HL-60 (cell line): ENCODE measurements at regions not wholly inside any gene's neighbourhood (a gene's known extent, or its start where the extent isn't known, plus 50 kb on each side); places are given as distances from the start of the nearest gene placed in this dataset.

Experiments
- GABPA ChIP-seq: IDR thresholded peaks from 2 replicates; pipeline ENCODE4 v1.6.1; 2012; ENCODE audit warnings: low read depth
- POLR2AphosphoS5 ChIP-seq: IDR thresholded peaks from 2 replicates; pipeline ENCODE4 v1.6.1; 2012; ENCODE audit warnings: low read depth
- TF ChIP-seq, protein P1 (sequence below): IDR thresholded peaks from one replicate; pipeline ENCODE4 v1.5.1; 2011; ENCODE audit warnings: low read length, control low read depth, inconsistent platforms; ENCODE audit not compliant: insufficient read depth
- TF ChIP-seq, protein P2 (sequence below): IDR thresholded peaks from 2 replicates; pipeline ENCODE4 v1.6.1; 2012; ENCODE audit warnings: low read depth; ENCODE audit not compliant: insufficient replicate concordance

DNA sequence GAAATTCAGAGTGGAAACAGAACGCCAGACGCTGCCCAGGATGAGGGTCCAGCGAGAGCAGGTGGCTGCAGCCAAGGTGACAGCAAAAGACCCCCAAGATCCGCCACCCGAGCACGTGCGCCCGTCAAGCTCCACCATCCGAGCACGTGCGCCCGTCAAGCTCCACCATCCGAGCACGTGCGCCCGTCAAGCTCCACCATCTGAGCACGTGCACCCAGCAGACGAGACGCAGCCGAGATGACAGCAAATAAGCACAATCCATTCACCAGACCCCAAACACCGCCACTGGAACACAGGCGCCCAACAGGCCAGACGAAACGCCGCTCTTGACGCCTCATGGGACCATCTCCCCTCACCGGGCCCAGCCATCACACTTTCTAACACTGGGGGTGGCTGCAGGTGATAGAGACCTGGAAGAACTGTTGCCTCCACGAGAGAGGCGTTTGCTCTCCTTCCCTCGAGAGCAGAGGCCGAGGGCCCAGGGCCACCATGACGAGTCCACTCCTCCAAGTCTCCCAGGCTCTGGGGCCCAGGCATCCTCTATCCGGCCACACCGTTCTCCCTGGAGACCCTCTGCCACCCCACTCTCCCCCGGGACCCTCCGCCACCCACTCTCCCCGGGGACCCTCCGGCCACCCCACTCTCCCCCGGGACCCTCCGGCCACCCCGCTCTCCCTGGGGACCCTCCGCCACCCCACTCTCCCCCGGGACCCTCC lies 62.1 kb upstream of the GALNT9 start:
- TF ChIP-seq POLR2AphosphoS5 = no peak
- TF ChIP-seq, protein P1, sequence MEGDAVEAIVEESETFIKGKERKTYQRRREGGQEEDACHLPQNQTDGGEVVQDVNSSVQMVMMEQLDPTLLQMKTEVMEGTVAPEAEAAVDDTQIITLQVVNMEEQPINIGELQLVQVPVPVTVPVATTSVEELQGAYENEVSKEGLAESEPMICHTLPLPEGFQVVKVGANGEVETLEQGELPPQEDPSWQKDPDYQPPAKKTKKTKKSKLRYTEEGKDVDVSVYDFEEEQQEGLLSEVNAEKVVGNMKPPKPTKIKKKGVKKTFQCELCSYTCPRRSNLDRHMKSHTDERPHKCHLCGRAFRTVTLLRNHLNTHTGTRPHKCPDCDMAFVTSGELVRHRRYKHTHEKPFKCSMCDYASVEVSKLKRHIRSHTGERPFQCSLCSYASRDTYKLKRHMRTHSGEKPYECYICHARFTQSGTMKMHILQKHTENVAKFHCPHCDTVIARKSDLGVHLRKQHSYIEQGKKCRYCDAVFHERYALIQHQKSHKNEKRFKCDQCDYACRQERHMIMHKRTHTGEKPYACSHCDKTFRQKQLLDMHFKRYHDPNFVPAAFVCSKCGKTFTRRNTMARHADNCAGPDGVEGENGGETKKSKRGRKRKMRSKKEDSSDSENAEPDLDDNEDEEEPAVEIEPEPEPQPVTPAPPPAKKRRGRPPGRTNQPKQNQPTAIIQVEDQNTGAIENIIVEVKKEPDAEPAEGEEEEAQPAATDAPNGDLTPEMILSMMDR = no peak
- TF ChIP-seq, protein P2, sequence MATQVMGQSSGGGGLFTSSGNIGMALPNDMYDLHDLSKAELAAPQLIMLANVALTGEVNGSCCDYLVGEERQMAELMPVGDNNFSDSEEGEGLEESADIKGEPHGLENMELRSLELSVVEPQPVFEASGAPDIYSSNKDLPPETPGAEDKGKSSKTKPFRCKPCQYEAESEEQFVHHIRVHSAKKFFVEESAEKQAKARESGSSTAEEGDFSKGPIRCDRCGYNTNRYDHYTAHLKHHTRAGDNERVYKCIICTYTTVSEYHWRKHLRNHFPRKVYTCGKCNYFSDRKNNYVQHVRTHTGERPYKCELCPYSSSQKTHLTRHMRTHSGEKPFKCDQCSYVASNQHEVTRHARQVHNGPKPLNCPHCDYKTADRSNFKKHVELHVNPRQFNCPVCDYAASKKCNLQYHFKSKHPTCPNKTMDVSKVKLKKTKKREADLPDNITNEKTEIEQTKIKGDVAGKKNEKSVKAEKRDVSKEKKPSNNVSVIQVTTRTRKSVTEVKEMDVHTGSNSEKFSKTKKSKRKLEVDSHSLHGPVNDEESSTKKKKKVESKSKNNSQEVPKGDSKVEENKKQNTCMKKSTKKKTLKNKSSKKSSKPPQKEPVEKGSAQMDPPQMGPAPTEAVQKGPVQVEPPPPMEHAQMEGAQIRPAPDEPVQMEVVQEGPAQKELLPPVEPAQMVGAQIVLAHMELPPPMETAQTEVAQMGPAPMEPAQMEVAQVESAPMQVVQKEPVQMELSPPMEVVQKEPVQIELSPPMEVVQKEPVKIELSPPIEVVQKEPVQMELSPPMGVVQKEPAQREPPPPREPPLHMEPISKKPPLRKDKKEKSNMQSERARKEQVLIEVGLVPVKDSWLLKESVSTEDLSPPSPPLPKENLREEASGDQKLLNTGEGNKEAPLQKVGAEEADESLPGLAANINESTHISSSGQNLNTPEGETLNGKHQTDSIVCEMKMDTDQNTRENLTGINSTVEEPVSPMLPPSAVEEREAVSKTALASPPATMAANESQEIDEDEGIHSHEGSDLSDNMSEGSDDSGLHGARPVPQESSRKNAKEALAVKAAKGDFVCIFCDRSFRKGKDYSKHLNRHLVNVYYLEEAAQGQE = no peak
- no peak for TF ChIP-seq GABPA
